ENCODE measurements at regions not wholly inside any gene's neighbourhood (a gene's known extent, or its start where the extent isn't known, plus 50 kb on each side); places are given as distances from the start of the nearest gene placed in this dataset.
"Not testable (repeated sequence)": the region's sequence is repeated elsewhere in the genome, so short reads cannot be mapped to it uniquely, and the experiment has no call there.

DNA sequence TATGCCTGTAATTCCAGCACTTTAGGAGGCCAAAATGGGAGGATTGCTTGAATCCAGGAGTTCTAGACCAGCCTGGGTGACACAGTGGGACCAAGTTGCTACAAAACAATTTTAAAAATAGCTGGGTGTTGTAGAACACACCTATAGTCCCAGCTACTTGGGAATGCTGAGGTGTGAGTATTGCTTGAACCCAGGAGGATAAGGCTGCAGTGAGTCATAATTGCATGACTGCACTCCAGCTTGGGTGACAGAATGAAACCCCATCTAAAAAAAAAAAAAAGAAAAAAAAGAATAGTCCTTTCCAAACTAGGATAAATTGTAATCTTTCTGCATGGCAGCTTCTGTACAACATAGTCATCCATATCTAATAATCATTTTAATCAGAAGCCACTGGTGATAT lies 270.1 kb upstream of the INTU start:
- no peak for DNase-seq

DNA sequence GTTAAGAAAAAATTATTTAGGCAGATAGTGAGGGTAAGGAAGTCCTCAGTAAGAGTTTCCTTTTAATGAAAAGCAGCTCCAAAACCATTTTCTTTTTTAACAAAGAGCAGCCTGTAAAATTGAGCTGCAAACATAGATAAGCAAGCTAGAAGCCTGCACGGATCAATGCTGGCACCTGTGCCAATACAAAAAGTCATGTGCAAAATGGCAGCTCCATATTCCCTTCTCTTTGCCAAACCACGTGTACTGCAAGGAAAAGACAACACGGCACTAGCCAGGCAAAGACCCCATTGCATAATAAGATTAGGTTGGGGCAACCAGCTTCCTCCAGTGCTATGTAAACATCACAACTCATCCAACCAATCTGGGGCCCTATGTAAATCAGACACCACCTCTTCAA lies 268.4 kb upstream of the INTU start:
- no peak for DNase-seq

DNA sequence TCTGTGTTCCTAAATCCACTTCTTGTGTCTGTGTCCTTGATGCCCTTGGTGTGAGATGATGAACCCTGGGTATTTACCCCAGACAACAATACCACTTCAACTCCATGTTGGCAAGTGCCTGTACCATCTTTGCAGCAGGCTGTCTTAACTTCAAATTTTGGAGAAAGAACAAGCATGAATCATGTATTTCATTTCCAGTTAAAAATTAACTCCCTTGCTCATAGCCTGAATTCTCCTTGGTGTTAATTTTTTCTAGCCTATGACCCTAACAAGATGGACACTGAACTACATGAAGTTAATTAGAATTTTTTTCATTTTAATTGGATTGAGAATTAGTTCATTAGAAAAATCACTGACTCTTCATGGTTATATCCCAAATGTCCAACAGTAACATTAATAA lies 267.8 kb upstream of the INTU start:
- no peak for DNase-seq

DNA sequence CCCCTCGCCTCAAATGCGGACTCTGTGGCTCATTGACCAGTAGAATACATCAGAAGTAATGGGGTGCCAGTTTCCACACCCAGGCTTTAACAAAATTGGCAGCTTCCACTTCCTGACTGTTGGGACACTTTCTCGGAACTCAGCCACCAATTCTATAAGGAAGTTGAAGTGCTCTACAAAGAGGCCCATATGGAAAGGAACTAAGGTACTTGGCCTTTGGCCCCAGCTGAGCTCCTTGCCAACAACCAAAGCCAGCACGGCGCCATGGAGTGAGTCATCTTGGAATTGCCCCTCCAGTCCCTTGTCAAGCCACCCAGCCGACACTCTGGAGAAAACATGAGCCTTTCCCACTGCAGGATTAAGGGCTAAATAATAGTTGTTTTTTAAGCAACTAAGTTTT lies 262.2 kb upstream of the INTU start:
- no peak for DNase-seq

DNA sequence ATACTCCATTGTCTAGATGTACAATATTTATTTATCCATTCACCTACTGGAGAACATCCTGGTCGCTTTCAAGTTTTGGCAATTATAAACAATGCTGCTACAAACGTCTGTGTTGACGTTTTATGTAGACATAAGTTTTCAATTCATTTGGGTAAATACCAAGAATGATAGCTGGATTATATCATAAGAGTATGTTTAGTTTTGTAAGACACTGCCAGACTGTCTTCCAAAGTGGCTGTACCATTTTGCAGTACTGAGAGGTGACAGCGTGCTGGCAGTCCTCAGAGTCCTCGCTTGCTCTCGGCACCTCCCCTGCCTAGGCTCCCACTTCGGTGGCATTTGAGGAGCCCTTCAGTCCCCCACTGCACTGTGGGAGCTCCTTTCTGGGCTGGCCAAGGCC lies 253.3 kb upstream of the INTU start:
- DNase-seq: no peak

DNA sequence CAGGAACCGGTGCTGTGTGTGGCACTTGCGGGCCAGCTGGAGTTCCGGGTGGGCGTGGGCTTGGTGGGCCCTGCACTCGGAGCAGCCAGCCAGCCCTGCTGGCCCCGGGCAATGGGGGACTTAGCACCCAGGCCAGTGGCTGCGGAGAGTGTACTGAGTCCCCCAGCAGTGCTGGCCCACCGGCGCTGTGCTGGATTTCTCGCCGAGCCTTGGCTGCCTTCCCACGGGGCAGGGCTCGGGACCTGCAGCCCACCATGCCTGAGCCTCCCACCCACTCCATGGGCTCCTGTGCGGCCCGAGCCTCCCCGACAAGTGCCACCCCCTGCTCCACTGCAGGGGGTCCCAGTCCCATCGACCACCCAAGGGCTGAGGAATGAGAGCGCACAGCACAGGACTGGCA lies 252.8 kb upstream of the INTU start:
- not testable (repeated sequence) for DNase-seq

DNA sequence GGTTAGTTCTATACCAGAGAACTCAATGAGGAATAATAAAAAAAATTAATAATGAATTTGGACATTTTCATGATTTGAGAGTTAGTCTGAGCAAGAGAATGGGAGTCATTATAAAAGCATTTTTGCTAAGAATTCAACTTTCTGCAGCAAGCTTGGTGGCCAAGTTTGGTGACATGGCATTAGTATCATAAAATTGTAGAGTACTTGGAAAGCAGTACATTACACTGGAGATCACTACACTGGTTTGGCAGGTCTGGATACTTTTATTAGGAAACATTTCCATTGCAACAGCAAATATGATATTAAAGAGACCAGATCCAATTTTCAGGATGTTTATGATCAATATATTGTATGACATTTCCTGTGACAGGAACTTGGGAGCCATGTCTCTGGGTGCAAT lies 249.1 kb upstream of the INTU start:
- DNase-seq: no peak

DNA sequence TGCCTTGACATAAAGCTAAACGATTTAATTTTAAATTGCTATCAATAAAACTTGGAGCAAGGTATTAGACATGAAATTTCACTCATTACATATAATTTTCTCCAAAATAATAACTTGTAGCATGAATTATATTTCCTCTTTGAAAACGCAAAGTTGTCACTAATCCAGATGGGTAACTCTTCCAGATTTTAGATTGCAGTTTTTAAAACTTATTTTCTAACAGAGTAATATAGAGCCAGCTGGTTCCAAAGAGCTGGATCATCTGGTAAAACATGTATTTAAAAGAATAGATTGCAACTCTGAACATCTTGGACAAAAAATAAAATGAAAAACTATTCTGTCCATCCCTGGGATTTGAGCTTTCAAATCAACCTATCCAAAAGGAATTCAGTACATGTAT lies 238.2 kb upstream of the INTU start:
- no peak for DNase-seq

DNA sequence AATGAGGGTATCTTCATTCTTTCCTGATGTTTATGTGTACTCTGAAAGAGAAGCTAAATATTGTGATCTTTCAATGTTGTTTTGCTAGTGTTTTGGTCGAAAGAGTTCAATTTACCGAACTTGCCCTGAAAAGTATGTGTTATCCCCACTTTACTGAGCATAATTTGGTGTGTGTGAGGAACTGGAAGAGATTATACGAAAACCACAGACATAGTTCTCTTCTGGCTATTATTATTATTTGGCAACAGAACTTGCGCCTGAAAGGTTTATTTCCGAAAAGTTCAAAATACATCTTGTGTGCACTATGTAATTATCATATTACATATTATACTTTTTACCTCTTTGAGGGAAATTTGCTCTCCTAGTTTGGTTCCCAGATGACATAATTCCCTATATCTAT lies 232.5 kb upstream of the INTU start:
- DNase-seq: no peak

DNA sequence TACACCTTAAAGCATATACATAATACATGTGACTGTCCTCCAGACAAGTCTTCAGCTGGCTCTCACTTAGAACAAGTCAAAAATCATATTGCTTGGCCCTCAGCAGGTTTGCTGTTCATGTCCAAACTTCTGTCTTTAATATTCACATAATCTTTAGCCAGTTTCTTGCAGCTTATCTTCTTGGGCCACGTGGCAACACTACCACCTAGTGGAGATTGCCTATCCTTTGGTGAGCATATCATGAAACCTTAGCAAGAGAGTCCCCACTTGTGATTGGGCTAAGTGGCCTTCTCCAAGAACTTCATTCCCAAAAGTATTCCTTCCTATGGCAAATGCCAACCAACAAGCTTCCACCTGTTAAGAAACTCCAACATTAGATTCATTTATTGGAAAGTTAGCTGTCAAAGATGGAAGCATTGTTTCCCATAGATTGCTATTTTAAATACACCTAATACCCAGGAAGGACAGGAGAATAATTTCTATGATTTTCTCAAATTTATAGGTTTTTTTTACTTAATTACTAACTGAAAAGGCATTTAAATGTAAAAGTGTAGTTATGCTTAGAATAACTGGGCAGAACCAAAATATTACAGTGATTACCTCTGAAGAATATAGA lies 231.9 kb upstream of the INTU start:
- peak; percentile 14 for DNase-seq

DNA sequence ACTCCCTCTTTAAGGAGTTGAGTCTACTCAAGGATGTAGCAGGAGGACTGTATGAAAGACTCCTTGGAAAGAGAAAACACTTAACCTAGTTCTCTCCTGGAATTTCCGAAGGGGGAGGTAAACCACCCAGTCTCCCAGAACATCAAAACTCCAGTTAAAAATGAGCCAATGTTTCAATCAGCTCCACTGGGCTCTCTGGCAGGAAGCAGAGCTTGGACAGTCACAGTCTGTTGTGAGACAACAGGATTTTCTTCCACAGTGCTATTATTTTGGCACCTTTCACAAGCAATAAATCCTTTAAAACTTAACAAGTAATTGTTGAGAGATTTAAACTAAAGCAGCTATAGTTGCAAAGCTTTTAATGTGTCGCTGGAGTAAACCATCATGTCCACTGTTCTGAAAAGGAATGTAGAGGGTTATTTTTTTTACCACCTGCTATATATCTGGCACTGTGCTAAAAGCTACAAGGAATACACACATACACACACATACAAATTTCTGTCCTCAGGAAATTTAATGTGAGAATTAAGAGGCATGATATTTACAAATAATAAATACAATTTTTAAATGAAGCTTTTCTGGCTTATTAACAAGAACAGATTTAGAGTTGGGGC lies 229.2 kb upstream of the INTU start:
- no peak for DNase-seq

DNA sequence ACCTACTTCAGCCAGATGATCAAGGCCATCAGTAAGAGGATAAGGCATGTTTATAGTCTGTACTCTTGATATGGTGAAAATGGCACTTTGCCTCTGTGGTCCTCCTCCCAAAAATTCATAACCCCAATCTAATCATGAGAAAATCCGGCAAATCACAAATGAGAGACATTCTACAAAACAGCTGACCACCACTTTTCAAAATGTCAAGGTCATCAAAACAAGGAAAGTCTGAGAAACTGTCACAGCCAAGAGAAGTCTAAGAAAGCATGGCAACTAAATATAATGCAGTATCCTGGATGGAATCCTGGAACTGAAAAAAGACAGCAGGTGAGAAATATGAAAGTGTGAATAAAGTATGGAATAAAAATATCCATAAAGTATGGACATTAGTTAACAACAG lies 226.6 kb upstream of the INTU start:
- DNase-seq: no peak

DNA sequence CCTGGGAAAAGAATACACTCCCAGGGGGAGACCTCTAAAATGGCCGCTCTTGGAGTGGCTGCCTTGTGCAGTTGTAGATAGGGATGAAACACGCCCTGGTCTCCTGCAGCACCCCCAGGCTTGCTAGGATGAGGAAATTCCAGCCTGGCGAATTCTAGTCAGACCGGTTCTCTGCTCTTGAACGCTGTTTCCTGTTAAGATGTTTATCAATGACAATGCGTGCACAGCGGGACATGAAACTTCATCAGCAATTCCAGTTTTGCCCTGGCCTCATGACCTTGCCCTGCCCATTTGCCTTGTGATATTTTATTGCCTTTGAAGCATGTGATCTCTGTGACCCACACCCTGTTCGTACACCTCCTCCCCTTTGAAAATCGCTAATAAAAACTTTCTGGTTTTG lies 225.2 kb upstream of the INTU start:
- DNase-seq: not testable (repeated sequence)

DNA sequence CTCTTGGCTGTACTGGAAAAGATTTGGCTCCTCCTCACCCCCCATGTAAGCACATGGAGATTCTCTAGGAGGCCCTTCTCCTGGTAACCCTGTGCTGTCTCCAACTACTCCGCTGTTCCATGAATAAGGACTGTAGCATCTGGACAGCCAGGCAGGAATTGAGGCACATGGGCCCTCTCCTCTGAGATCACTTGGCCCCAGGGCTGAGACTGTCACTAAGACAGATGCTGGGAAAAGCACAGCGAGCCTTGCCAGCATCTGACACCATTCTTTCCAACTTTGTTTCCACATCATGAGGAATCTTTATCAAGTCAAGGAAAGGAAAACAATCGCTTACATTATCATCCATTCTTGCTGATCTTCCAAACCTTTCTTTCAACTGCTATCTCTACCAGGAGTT lies 222.6 kb upstream of the INTU start:
- no peak for DNase-seq

DNA sequence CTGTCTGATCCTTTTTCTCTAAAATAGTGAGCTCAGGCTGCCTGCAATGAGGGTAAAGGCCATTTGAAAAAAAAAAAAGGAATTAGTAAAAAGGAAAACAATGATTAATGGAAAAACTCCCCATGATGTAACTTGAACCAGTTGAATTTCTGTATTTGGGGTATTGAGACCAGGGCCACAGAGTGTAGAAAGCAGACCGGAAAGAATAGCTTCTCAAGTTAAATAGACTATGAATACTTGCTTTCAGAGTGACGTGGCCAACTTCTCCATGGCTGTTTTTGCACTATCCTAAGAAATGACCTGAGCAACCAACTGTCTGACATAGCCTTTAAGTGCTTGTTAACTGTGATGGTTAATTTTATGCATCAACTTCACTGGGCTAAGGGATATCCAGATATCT lies 222.1 kb upstream of the INTU start:
- DNase-seq: no peak

DNA sequence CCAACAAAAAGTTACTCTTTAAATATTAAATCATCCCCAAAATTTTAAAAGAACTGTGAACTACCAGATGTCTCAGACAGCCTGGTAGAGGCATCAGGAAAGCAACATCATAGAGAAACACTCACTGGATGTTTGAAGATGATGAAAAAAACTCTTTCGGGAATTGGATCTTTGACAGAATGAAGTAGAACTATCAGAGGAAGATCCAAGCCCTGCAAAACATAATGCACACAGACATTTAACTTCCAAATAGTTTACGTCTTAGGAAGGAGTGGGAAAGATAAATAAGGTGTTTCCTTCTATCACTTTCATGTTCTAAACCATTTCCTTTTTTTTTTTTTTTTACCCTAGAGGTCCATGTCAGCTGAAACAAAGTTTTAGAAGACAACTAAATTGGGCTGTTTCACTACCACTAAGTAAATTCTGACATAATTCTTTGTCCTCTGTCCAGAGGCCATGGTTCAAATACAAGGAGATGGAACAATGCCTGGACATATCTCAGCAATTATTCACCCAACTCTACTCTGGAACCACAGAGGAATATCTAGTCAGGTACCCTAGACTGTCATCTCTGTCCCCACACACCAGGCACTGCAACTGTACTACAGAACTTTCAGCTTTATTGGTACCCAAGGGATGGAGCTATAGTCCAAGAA lies 217.7 kb upstream of the INTU start:
- DNase-seq: no peak

DNA sequence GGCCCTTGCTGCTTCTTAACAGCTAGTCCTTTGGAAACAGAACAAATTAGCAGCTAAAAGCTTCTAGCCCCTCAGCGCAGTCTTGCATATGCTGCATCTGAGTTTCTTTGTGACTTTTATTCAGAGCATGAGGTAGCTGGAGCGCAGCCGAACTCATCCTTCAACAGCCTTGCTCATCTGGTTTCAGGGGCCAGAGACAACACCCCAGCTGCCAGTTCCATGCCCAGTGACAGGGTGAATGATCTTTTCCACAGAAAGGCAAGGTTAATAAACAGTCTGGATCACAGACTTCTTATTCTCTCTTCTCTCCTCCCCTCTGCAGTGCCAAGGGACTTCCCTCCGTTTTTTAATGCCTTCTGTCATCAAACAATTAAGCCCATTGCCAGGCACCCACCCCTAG lies 216.6 kb upstream of the INTU start:
- DNase-seq: no peak

DNA sequence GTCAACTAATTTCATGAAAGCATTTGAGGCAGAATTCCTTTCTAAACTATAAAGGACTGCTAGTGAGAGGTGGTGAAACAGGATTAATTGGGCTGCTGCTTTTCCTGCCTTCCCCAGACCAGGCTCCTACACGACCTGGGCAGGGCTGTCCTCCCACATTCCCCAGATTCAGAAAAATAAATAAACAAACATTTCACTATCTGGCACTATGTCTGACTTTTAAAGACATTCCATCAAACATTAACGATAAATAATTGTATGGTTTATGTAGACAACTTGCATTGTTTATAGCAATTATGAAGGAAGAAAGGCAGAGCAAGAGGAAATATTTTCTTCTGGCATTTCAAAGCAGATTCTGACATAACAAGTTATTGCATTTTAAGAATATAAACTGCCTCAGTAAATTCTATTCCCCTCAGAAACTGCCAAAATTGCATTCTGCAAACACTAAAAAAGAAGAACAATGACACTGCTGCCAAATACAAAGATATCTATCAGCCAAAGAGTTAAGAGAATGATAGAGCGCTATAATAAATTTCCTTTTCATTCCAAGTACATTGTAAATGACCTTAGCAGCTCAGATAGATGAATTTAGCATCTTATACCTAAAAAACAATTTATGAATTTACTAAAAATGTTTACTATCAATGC lies 214.7 kb upstream of the INTU start:
- no peak for DNase-seq

DNA sequence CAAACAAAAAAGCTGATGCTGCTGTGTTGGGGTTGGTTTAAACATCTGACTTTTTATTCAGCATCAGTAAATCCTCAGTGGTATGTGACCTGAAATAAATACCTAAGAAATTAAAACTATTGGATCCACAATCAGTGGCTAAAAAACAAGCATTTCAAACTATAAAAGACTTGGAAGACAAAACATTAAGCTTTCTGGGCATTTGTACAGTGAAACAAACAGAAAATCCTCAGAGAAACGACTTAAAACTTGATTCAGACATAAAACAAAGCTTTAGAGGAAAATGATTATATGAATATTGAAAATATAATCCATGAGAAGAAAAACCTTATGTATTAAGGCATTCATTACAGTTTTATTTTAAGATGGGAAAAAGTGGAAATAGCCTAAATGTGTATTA lies 213.3 kb upstream of the INTU start:
- no peak for DNase-seq

DNA sequence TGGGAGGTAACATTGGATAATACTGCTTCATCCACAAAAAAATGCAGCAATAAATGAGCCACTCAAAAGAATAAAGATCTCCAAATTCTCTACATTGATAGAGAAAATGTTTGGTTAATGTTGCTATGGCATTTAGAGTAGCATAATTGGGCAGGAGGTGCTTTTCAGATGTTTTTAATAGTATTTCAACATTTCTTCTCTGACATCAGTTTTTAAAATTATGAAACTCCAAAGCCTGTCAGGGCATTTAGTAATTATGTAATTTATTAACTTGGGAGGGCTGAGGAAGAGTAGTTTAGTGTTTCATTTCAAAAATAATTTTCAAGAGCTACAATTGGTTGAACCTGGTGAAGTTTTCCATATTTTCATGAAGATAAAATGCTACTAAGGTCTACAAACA lies 211.3 kb upstream of the INTU start:
- DNase-seq: no peak

DNA sequence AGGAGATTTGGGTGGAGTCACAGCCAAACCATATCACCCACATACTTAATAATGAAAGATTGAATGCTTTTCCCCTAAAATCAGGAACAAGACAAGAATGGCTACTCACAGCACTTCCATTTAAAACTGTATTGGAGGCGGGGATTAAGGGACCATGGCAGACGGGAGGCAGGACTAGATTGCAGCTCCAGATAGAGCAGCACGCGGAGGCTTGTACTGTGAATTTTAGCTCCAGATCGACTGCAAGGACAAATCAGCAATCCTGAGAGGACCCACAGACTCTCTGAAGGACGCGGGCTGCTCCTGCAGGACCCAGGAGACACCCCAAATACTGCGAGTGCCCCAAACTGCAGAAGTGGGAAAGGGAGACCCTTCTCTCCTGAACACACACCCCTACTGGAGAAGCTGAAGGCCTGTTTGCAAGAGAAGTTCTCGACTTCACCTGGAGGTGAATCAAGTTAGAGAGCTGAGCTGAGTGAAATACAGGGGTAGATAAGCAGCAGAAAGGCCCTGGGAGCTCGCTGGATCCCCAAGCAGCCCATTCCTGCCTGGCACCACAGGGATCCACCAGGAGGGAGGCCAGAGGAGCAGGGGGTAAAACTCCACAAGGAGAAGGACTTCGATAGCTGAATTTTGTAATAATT lies 207.4 kb upstream of the INTU start:
- DNase-seq: no peak

DNA sequence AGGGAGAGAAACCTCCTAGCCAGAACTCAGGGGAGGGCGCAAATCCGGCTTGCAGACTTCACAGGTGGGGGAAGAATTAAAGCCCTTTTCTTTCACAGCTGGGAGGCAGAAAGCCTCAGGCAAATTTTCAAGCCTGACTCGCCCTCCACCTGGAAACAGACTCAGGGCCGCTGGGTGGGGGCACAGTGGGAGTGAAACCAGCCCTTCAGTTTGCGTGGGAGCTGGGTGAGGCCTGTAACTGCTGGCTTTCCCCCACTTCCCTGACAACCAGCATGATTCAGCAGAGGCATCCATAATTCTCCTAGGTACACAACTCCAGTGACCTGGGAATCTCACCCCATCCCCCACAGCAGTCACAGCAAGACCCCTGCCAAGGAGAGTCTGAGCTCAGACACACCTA lies 206.9 kb upstream of the INTU start:
- no peak for DNase-seq

DNA sequence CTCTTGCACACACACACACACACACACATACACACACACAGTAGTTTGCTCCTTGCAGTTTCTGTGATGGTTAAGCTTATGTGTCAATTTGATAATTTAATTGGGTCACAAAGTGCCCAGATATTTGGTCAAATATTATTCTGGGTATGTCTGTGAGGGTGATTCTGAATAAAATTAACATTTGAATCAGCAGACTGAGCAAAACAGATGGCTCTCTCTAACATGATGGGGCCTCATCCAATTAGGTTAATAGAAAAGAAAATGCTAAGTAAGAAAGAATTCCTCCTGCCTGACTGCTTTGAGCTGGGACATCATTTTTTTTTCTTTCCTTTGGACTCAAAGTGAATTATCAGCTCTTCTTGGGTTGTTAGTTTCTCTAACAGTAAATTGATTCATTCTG lies 191.2 kb upstream of the INTU start:
- DNase-seq: no peak

DNA sequence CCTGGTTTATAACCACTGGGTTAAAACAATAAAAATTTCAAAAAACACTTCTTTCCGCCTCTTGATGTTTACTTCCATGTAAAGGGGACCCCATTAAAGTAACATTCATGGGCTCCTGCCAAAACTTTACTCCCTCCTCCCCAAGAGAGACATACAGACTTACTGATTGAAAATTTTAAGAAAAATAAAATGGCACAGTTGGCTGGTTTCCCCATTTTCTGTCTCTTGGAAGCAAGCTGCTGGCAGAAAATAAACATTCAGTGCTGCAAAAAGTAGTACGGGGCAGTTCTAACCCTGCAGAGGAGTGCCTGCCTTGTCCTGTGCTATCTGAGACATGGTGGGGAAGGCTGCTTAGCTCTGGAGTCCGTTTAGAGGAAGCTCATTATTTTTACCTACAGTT lies 187.3 kb upstream of the INTU start:
- no peak for DNase-seq
